SK-N-SH (cell line): ENCODE measurements at regions not wholly inside any gene's neighbourhood (a gene's known extent, or its start where the extent isn't known, plus 50 kb on each side); places are given as distances from the start of the nearest gene placed in this dataset.

Experiments used
- CHD2 ChIP-seq: fragments of 150-350 bp; IDR thresholded peaks from 2 replicates; pipeline ENCODE4 v1.6.1; 2018; ENCODE audit warnings: low read length; ENCODE audit not compliant: partially characterized antibody
- CTCF ChIP-seq: fragments of 200-600 bp; sonication (generic); IDR thresholded peaks from 2 replicates; pipeline ENCODE4 v1.6.1; 2017; ENCODE audit warnings: antibody characterized with exemption, mild to moderate bottlenecking, moderate library complexity
- ELF1 ChIP-seq: IDR thresholded peaks from 2 replicates; pipeline ENCODE4 v1.4.0; 2012
- EP300 ChIP-seq, 2 experiments: IDR thresholded peaks; 2 replicates each; pipeline versions ENCODE4 v1.4.0 to v1.6.1; 2012; ENCODE audit warnings: borderline replicate concordance in 1 of 2, low read depth in 1 of 2, low read length in 1 of 2
- EZH2phosphoT487 ChIP-seq: fragments of 200-600 bp; sonication (generic); IDR thresholded peaks from 2 replicates; pipeline ENCODE4 v1.6.1; 2017; ENCODE audit warnings: low read depth, mixed run types, mild to moderate bottlenecking, antibody characterized with exemption, moderate library complexity, borderline replicate concordance
- MAX ChIP-seq: IDR thresholded peaks from 2 replicates; pipeline ENCODE4 v1.4.0; 2012; ENCODE audit warnings: low read depth
- NFIC ChIP-seq: IDR thresholded peaks from 2 replicates; pipeline ENCODE4 v1.4.0; 2012; ENCODE audit warnings: borderline replicate concordance
- POLR2AphosphoS5 ChIP-seq: IDR thresholded peaks from 2 replicates; pipeline ENCODE4 v1.6.1; 2012; ENCODE audit warnings: low read depth, low read length
- RAD21 ChIP-seq: IDR thresholded peaks from 2 replicates; pipeline ENCODE4 v1.6.1; 2012; ENCODE audit warnings: mild to moderate bottlenecking, low read length
- SIN3A ChIP-seq: IDR thresholded peaks from 2 replicates; pipeline ENCODE4 v1.6.1; 2012; ENCODE audit warnings: low read depth, mild to moderate bottlenecking, low read length, moderate library complexity, borderline replicate concordance
- TAF1 ChIP-seq: IDR thresholded peaks from 2 replicates; pipeline ENCODE4 v1.6.1; 2012; ENCODE audit warnings: low read depth, mild to moderate bottlenecking, low read length, moderate library complexity, borderline replicate concordance

GRCh38 chr1:34315974-34316373 lies 139.3 kb downstream of the C1orf94 start:
- TF ChIP-seq CTCF (no peak), EZH2phosphoT487 (no peak), TAF1 (no peak), RAD21 (no peak), ELF1 (no peak), MAX (no peak), POLR2AphosphoS5 (no peak), NFIC (no peak), EP300 (IDR thresholded peaks at IDR 0.05; ENCODE audit: borderline replicate concordance in 1 of 2, low read depth in 1 of 2, low read length in 1 of 2) (no peak), CHD2 (no peak), SIN3A (no peak)
